Mesenchymal stem cell (in vitro differentiated cells and primary cell): ENCODE measurements at regions not wholly inside any gene's neighbourhood (a gene's known extent, or its start where the extent isn't known, plus 50 kb on each side); places are given as distances from the start of the nearest gene placed in this dataset.

Experiments used
- DNase-seq: peaks from one replicate; pipeline ENCODE4 v3.0.0-alpha.2; 2013
- H2AFZ ChIP-seq: one replicate; pipeline ENCODE4 v1.6.1; 2013; ENCODE audit warnings: low read depth, mild to moderate bottlenecking, control low read depth, inconsistent platforms, low read length, moderate library complexity
- H2AK5ac ChIP-seq: 2 replicates; pipeline ENCODE4 v1.6.1; 2013; ENCODE audit warnings: low read length, moderate library complexity, mild to moderate bottlenecking, inconsistent platforms; ENCODE audit not compliant: severe bottlenecking
- H2BK120ac ChIP-seq: one replicate; pipeline ENCODE4 v1.6.1; 2013; ENCODE audit warnings: low read depth, mild to moderate bottlenecking, inconsistent platforms, low read length, moderate library complexity
- H2BK12ac ChIP-seq, 2 experiments: one replicate each; pipeline ENCODE4 v1.6.1; 2013; ENCODE audit warnings: inconsistent platforms in 2 of 2, low read length in 2 of 2, mild to moderate bottlenecking in 2 of 2, moderate library complexity in 2 of 2, control low read depth in 1 of 2
- H2BK15ac ChIP-seq: one replicate; pipeline ENCODE4 v1.6.1; 2013; ENCODE audit warnings: mild to moderate bottlenecking, low read depth, inconsistent platforms; ENCODE audit not compliant: poor library complexity, severe bottlenecking
- H2BK5ac ChIP-seq: 2 replicates; pipeline ENCODE4 v1.6.1; 2013; ENCODE audit warnings: low read depth, mild to moderate bottlenecking, low read length, control low read depth, inconsistent platforms; ENCODE audit not compliant: poor library complexity, severe bottlenecking
- H3K14ac ChIP-seq, 2 experiments: one replicate each; pipeline ENCODE4 v1.6.1; 2013; ENCODE audit warnings: inconsistent platforms in 2 of 2, low read length in 2 of 2, control low read depth in 1 of 2, mild to moderate bottlenecking in 1 of 2, moderate library complexity in 1 of 2
- H3K18ac ChIP-seq, 2 experiments: one replicate each; pipeline ENCODE4 v1.6.1; 2013; ENCODE audit warnings: inconsistent platforms in 2 of 2, low read length in 2 of 2, control low read depth in 1 of 2, low read depth in 1 of 2, mild to moderate bottlenecking in 1 of 2
- H3K23ac ChIP-seq, 2 experiments: one replicate each; pipeline ENCODE4 v1.6.1; 2013; ENCODE audit warnings: inconsistent platforms in 2 of 2, low read length in 2 of 2, mild to moderate bottlenecking in 2 of 2, moderate library complexity in 2 of 2, control low read depth in 1 of 2
- H3K27ac ChIP-seq: 2 replicates; pipeline ENCODE4 v1.5.1; 2013; ENCODE audit warnings: mild to moderate bottlenecking, moderate library complexity, low read length, control low read depth, inconsistent platforms; ENCODE audit not compliant: poor library complexity, severe bottlenecking
- H3K27me3 ChIP-seq, 2 experiments: 2 replicates each; pipeline versions ENCODE4 v1.6.1 to v1.7.0; 2013; ENCODE audit warnings: low read length in 2 of 2, mild to moderate bottlenecking in 2 of 2, moderate library complexity in 2 of 2, control low read depth in 1 of 2, inconsistent platforms in 1 of 2; ENCODE audit not compliant: control insufficient read depth in 1 of 2, insufficient read depth in 1 of 2
- H3K36me3 ChIP-seq, 2 experiments: 2 replicates each; pipeline versions ENCODE4 v1.6.1 to v1.7.0; 2013; ENCODE audit warnings: low read length in 2 of 2, control low read depth in 1 of 2, inconsistent platforms in 1 of 2, low read depth in 1 of 2, mild to moderate bottlenecking in 1 of 2; ENCODE audit not compliant: insufficient read depth in 2 of 2, control insufficient read depth in 1 of 2
- H3K4ac ChIP-seq, 2 experiments: one replicate each; pipeline ENCODE4 v1.6.1; 2013; ENCODE audit warnings: inconsistent platforms in 2 of 2, low read length in 2 of 2, mild to moderate bottlenecking in 2 of 2, moderate library complexity in 2 of 2, control low read depth in 1 of 2, low read depth in 1 of 2
- H3K4me1 ChIP-seq: 2 replicates; pipeline ENCODE4 v1.6.1; 2013; ENCODE audit warnings: low read depth, low read length, control low read depth; ENCODE audit not compliant: control insufficient read depth, insufficient read depth
- H3K4me2 ChIP-seq: 2 replicates; pipeline ENCODE4 v1.6.1; 2013; ENCODE audit warnings: low read length, mild to moderate bottlenecking, inconsistent platforms; ENCODE audit not compliant: poor library complexity, severe bottlenecking
- H3K4me3 ChIP-seq, 2 experiments: 2 replicates each; pipeline versions ENCODE4 v1.5.1 to v1.7.0; 2013; ENCODE audit warnings: low read length in 2 of 2, mild to moderate bottlenecking in 2 of 2, control low read depth in 1 of 2, low read depth in 1 of 2; ENCODE audit not compliant: insufficient read depth in 1 of 2
- H3K79me1 ChIP-seq: replicated peaks from 2 replicates; pipeline ENCODE4 v1.6.1; 2013; ENCODE audit warnings: mild to moderate bottlenecking, control low read depth, low read length, inconsistent platforms; ENCODE audit not compliant: poor library complexity, severe bottlenecking
- H3K9ac ChIP-seq: 2 replicates; pipeline ENCODE4 v1.7.0; 2013; ENCODE audit warnings: mild to moderate bottlenecking, low read length, moderate library complexity
- H3K9me3 ChIP-seq: 2 replicates; pipeline ENCODE4 v1.7.0; 2013; ENCODE audit warnings: mild to moderate bottlenecking, low read length; ENCODE audit not compliant: control insufficient read depth
- H4K8ac ChIP-seq: one replicate; pipeline ENCODE4 v1.6.1; 2013; ENCODE audit warnings: inconsistent platforms, mild to moderate bottlenecking, low read length, moderate library complexity
- H4K91ac ChIP-seq: one replicate; pipeline ENCODE4 v1.6.1; 2013; ENCODE audit warnings: mild to moderate bottlenecking, low read length, inconsistent platforms
- WGBS: methylation state at CpG from one replicate; pipeline ENCODE4 v1.1.7; 2013; ENCODE audit warnings: mixed read lengths; 5-methylcytosine and 5-hydroxymethylcytosine counted together

GRCh38 chr13:103437651-103438050, 371.4 kb upstream of the SLC10A2 start:
- no peak overlapping the region for H3K14ac ChIP-seq
- no peaks in the 10 kb centered on the region for H3K27me3 ChIP-seq
- H3K79me1 ChIP-seq, result no peaks in the 10 kb centered on the region
- H3K4me2 ChIP-seq, result no peak overlapping the region
- H2BK120ac ChIP-seq, result no peak overlapping the region
- no peak overlapping the region for H2AFZ ChIP-seq
- no peak overlapping the region for H4K91ac ChIP-seq
- WGBS, result no CpG with 5 or more reads among the region's 1 CpG
- no peak overlapping the region for H3K27ac ChIP-seq
- no peak overlapping the region for H3K18ac ChIP-seq
- H3K36me3 ChIP-seq, result no peaks in the 10 kb centered on the region
- no peak for DNase-seq
- H2BK15ac ChIP-seq, result no peak overlapping the region
- no peak overlapping the region for H2BK5ac ChIP-seq
- H2BK12ac ChIP-seq, result no peak overlapping the region
- no peaks in the 10 kb centered on the region for H3K4me1 ChIP-seq
- no peak overlapping the region for H4K8ac ChIP-seq
- no peak overlapping the region for H3K4me3 ChIP-seq
- H3K9me3 ChIP-seq, result peaks cover 6% of the 10 kb centered on the region
- H3K23ac ChIP-seq, result no peak overlapping the region
- H2AK5ac ChIP-seq, result no peak overlapping the region
- H3K4ac ChIP-seq, result no peak overlapping the region
- H3K9ac ChIP-seq, result no peak overlapping the region

- no peak overlapping the region for H3K4me3 ChIP-seq
- H3K23ac ChIP-seq, result no peak overlapping the region
- H3K14ac ChIP-seq, result no peak overlapping the region
- no peak overlapping the region for H2BK12ac ChIP-seq
- H2BK5ac ChIP-seq, result no peak overlapping the region
- no peaks in the 10 kb centered on the region for H3K79me1 ChIP-seq
- H2BK15ac ChIP-seq, result no peak overlapping the region
- DNase-seq, result no peak
- H3K36me3 ChIP-seq, result no peaks in the 10 kb centered on the region
- H3K4me2 ChIP-seq, result no peak overlapping the region
- H2BK120ac ChIP-seq, result no peak overlapping the region
- H3K4ac ChIP-seq, result no peak overlapping the region
- H3K18ac ChIP-seq, result no peak overlapping the region
- H3K9ac ChIP-seq, result no peak overlapping the region
- peaks cover 4% of the 10 kb centered on the region for H3K9me3 ChIP-seq
- H3K4me1 ChIP-seq, result no peaks in the 10 kb centered on the region
- H2AK5ac ChIP-seq, result no peak overlapping the region
- H4K8ac ChIP-seq, result no peak overlapping the region
- WGBS, result 65% methylated on average over 8 of the region's 10 CpGs
- H4K91ac ChIP-seq, result no peak overlapping the region
- no peak overlapping the region for H3K27ac ChIP-seq
- H2AFZ ChIP-seq, result no peak overlapping the region
- H3K27me3 ChIP-seq, result no peaks in the 10 kb centered on the region
Measured at GRCh38 chr13:103436057-103436654, 369.9 kb upstream of the SLC10A2 start.

GRCh38 chr13:103431856-103432255, 365.6 kb upstream of the SLC10A2 start:
- no peak overlapping the region for H3K4me3 ChIP-seq
- H3K23ac ChIP-seq, result no peak overlapping the region
- H3K27me3 ChIP-seq, result no peaks in the 10 kb centered on the region
- no peak overlapping the region for H3K18ac ChIP-seq
- no peak overlapping the region for H3K4ac ChIP-seq
- H3K27ac ChIP-seq, result no peak overlapping the region
- no peak overlapping the region for H2BK5ac ChIP-seq
- H4K8ac ChIP-seq, result no peak overlapping the region
- H3K14ac ChIP-seq, result no peak overlapping the region
- no peak overlapping the region for H2BK15ac ChIP-seq
- H3K79me1 ChIP-seq, result no peaks in the 10 kb centered on the region
- peaks cover 15% of the 10 kb centered on the region for H3K9me3 ChIP-seq
- no peaks in the 10 kb centered on the region for H3K4me1 ChIP-seq
- WGBS, result 75% methylated on average over 3 of the region's 3 CpGs
- H3K36me3 ChIP-seq, result no peaks in the 10 kb centered on the region
- no peak overlapping the region for H2BK120ac ChIP-seq
- H2AFZ ChIP-seq, result no peak overlapping the region
- no peak overlapping the region for H3K4me2 ChIP-seq
- no peak overlapping the region for H2BK12ac ChIP-seq
- no peak overlapping the region for H4K91ac ChIP-seq
- no peak for DNase-seq
- H3K9ac ChIP-seq, result no peak overlapping the region
- no peak overlapping the region for H2AK5ac ChIP-seq

GRCh38 chr13:103430368-103430767, 364.2 kb upstream of the SLC10A2 start:
- WGBS, result 56% methylated on average over 1 of the region's 4 CpGs
- Histone ChIP-seq H3K27me3 (no peaks in the 10 kb centered on the region), H2AFZ (no peak overlapping the region), H4K8ac (no peak overlapping the region), H3K27ac (no peak overlapping the region), H2BK15ac (no peak overlapping the region), H3K36me3 (no peaks in the 10 kb centered on the region), H3K4me2 (no peak overlapping the region), H3K14ac (no peak overlapping the region), H2BK12ac (no peak overlapping the region), H3K23ac (no peak overlapping the region), H4K91ac (no peak overlapping the region), H3K9ac (no peak overlapping the region), H3K4me1 (no peaks in the 10 kb centered on the region), H3K79me1 (no peaks in the 10 kb centered on the region), H3K4ac (no peak overlapping the region), H2AK5ac (no peak overlapping the region), H2BK120ac (no peak overlapping the region), H2BK5ac (no peak overlapping the region), H3K4me3 (no peak overlapping the region), H3K18ac (no peak overlapping the region), H3K9me3 (peaks cover 21% of the 10 kb centered on the region)
- DNase-seq, result no peak
